Urinary bladder (tissue), 3 donors: ENCODE measurements at regions not wholly inside any gene's neighbourhood (a gene's known extent, or its start where the extent isn't known, plus 50 kb on each side); places are given as distances from the start of the nearest gene placed in this dataset.

ENCODE experiments used
- DNase-seq: peaks from one replicate; pipeline ENCODE4 v3.0.0-alpha.2; 2015; ENCODE audit errors: extremely low spot score
- H3K27ac ChIP-seq: one replicate; pipeline ENCODE4 v1.5.1; 2013; ENCODE audit warnings: low read depth, mild to moderate bottlenecking, moderate library complexity
- H3K36me3 ChIP-seq: one replicate; pipeline ENCODE4 v1.6.1; 2013; ENCODE audit warnings: mild to moderate bottlenecking, moderate library complexity; ENCODE audit not compliant: insufficient read depth
- H3K4me1 ChIP-seq: one replicate; pipeline ENCODE4 v1.6.1; 2013; ENCODE audit warnings: mild to moderate bottlenecking, moderate library complexity; ENCODE audit not compliant: insufficient read depth
- H3K4me3 ChIP-seq: one replicate; pipeline ENCODE4 v1.5.1; 2013; ENCODE audit warnings: low read depth, low read length
- WGBS: extraction: QIAGEN DNeasy Blood & Tissue Kit; methylation state at CpG from one replicate; pipeline ENCODE4 v1.1.7; 2013; 5-methylcytosine and 5-hydroxymethylcytosine counted together
- donor health status: healthy with polysubstance abuse.
- donor health status: healthy.

- 79% methylated on average over 3 of the region's 3 CpGs for WGBS
- no peak overlapping the region for H3K4me3 ChIP-seq
- no peaks in the 10 kb centered on the region for H3K4me1 ChIP-seq
- H3K27ac ChIP-seq: no peak overlapping the region
- DNase-seq: no peak
- H3K36me3 ChIP-seq: no peaks in the 10 kb centered on the region
Observed at GRCh38 chr7:106400923-106401322, 116.1 kb upstream of the NAMPT start.

- Histone ChIP-seq H3K36me3 (no peaks in the 10 kb centered on the region), H3K4me3 (no peak overlapping the region), H3K4me1 (no peaks in the 10 kb centered on the region), H3K27ac (no peak overlapping the region)
- no peak for DNase-seq
Observed at GRCh38 chr7:106398786-106399185, 114.0 kb upstream of the NAMPT start.

DNA sequence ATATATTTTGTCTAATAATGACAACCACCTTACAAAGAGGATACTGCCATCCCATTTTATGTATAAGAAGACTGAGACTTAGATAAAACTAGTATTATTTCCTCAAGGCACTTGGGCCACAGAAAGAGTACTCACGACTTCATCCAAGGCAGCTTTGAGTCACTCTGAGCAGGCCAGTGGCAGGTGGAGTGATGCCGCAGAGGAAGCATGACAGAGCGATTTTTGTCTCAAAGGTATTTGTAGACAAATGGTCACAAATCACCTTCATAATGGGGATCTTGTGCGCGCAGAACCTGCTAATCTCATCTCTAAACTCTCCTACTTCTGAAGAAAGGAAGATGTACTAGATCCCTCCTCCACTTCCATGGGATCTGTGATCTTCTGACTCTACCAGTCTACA is 113.2 kb upstream of the NAMPT start:
- Histone ChIP-seq H3K4me1 (no peaks in the 10 kb centered on the region), H3K4me3 (no peak overlapping the region), H3K27ac (no peak overlapping the region), H3K36me3 (no peaks in the 10 kb centered on the region)
- WGBS: 93% methylated on average over 5 of the region's 5 CpGs
- DNase-seq: no peak

- no peaks in the 10 kb centered on the region for H3K36me3 ChIP-seq
- no peak overlapping the region for H3K4me3 ChIP-seq
- no peak overlapping the region for H3K27ac ChIP-seq
- no peaks in the 10 kb centered on the region for H3K4me1 ChIP-seq
- no peak for DNase-seq
Observed at GRCh38 chr7:106394526-106394925, 109.7 kb upstream of the NAMPT start.

DNA sequence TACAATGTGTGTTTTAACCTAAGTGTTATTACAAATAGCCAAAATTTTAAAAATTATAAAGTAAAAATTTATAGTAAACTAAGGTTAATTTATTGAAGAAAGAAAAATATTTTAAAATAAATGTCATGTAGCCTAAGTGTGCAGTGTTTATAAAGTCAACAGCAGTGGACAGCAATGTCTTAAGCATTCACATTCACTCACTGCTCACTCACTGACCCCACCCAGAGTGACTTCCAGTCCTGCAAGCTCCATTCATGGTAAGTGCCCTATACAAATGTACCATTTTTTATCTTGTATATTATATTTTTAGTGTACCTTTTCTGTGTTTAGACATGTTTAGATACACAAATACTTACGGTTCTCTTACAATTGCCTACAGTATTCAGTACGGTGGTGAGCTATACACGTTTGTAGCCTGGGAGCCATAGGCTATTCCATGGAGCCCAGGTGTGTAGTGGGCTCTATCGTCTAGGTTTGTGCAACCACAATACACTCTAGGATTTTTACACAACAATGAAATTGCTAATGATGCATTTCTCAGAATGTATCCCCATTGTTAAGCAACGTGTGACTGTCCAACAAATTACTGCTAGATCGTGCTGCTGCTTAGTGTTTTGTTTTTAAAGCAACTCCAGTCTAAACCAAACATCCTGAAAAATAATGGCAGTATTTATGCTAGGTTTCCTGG is 108.9 kb upstream of the NAMPT start:
- no peak for DNase-seq
- 72% methylated on average over 6 of the region's 6 CpGs for WGBS
- H3K36me3 ChIP-seq: no peaks in the 10 kb centered on the region

DNA sequence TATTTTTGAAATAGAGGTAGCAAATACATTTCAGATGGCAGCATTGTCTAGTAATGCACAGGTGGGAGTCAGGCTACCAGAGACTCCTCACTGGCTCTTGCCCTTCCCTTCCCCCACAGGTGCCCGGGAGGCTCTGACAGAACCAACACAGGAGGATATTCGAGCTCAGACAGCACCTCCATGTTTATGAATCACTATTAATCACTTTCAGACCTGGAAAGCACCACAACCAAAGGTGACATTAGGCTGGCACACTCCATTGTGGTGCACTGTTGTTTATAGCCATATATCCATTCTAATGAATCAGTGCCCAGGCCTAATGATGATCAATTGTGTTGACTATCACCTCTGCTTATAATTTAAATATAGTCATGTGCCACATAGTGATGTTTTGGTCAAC is 107.8 kb upstream of the NAMPT start:
- Histone ChIP-seq H3K4me3 (no peak overlapping the region), H3K27ac (no peak overlapping the region), H3K4me1 (no peaks in the 10 kb centered on the region), H3K36me3 (no peaks in the 10 kb centered on the region)
- DNase-seq: no peak
- WGBS: 57% methylated on average over 2 of the region's 2 CpGs

More for the DNA sequence above, 108.9 kb upstream of the NAMPT start:
- H3K4me1 ChIP-seq: no peaks in the 10 kb centered on the region
- H3K4me3 ChIP-seq: no peak overlapping the region
- no peak overlapping the region for H3K27ac ChIP-seq

DNA sequence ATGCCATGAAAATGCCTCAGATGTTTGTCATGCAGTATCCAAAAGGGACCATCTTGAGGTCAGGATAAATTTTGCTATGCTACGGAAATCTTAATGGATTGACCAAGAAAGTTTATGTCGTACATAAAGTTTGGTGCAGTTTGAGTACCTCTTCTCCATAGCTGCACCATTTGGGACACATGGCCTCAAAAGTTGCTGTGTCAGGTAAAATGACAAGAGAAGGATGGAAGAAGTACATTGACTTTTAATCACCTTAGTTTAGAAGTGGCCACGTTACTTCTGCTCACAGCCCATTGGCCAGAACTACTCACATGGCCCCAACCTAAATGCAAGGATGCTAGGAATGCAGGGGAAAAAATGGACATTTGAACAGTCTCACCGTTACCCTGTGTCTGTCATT is 107.4 kb upstream of the NAMPT start:
- no peak overlapping the region for H3K4me3 ChIP-seq
- H3K4me1 ChIP-seq: no peaks in the 10 kb centered on the region
- 87% methylated on average over 4 of the region's 4 CpGs for WGBS
- DNase-seq: no peak
- no peaks in the 10 kb centered on the region for H3K36me3 ChIP-seq
- H3K27ac ChIP-seq: no peak overlapping the region

GRCh38 chr7:106386958-106387357 is 102.2 kb upstream of the NAMPT start:
- no peak overlapping the region for H3K4me3 ChIP-seq
- H3K36me3 ChIP-seq: no peaks in the 10 kb centered on the region
- H3K27ac ChIP-seq: no peak overlapping the region
- WGBS: 92% methylated on average over 5 of the region's 5 CpGs
- DNase-seq: no peak
- no peaks in the 10 kb centered on the region for H3K4me1 ChIP-seq

GRCh38 chr7:106384373-106384772 is 99.6 kb upstream of the NAMPT start:
- Histone ChIP-seq H3K36me3 (no peaks in the 10 kb centered on the region), H3K4me3 (no peak overlapping the region), H3K4me1 (no peaks in the 10 kb centered on the region), H3K27ac (no peak overlapping the region)
- DNase-seq: no peak

- 97% methylated on average over 1 of the region's 1 CpG for WGBS
- Histone ChIP-seq H3K36me3 (no peaks in the 10 kb centered on the region), H3K27ac (no peak overlapping the region), H3K4me1 (no peaks in the 10 kb centered on the region), H3K4me3 (no peak overlapping the region)
- DNase-seq: no peak
Observed at GRCh38 chr7:106382929-106383328, 98.1 kb upstream of the NAMPT start.

- Histone ChIP-seq H3K4me1 (no peaks in the 10 kb centered on the region), H3K36me3 (no peaks in the 10 kb centered on the region), H3K4me3 (no peak overlapping the region), H3K27ac (no peak overlapping the region)
- no peak for DNase-seq
- 88% methylated on average over 1 of the region's 1 CpG for WGBS
Observed at GRCh38 chr7:106382129-106382528, 97.3 kb upstream of the NAMPT start.

- Histone ChIP-seq H3K27ac (no peak overlapping the region), H3K4me3 (no peak overlapping the region), H3K36me3 (no peaks in the 10 kb centered on the region), H3K4me1 (no peaks in the 10 kb centered on the region)
- no peak for DNase-seq
- WGBS: 59% methylated on average over 2 of the region's 2 CpGs
Observed at GRCh38 chr7:106381252-106381651, 96.5 kb upstream of the NAMPT start.

- H3K4me1 ChIP-seq: no peaks in the 10 kb centered on the region
- H3K36me3 ChIP-seq: no peaks in the 10 kb centered on the region
- 86% methylated on average over 3 of the region's 3 CpGs for WGBS
- no peak for DNase-seq
- no peak overlapping the region for H3K27ac ChIP-seq
- H3K4me3 ChIP-seq: no peak overlapping the region
Observed at GRCh38 chr7:106377847-106378361, 93.1 kb upstream of the NAMPT start.

- 61% methylated on average over 3 of the region's 3 CpGs for WGBS
- no peak overlapping the region for H3K4me3 ChIP-seq
- no peaks in the 10 kb centered on the region for H3K4me1 ChIP-seq
- DNase-seq: no peak
- H3K27ac ChIP-seq: no peak overlapping the region
- H3K36me3 ChIP-seq: no peaks in the 10 kb centered on the region
Observed at GRCh38 chr7:106376026-106376799, 91.4 kb upstream of the NAMPT start.
